ENCODE measurements at regions not wholly inside any gene's neighbourhood (a gene's known extent, or its start where the extent isn't known, plus 50 kb on each side); places are given as distances from the start of the nearest gene placed in this dataset.

DNA sequence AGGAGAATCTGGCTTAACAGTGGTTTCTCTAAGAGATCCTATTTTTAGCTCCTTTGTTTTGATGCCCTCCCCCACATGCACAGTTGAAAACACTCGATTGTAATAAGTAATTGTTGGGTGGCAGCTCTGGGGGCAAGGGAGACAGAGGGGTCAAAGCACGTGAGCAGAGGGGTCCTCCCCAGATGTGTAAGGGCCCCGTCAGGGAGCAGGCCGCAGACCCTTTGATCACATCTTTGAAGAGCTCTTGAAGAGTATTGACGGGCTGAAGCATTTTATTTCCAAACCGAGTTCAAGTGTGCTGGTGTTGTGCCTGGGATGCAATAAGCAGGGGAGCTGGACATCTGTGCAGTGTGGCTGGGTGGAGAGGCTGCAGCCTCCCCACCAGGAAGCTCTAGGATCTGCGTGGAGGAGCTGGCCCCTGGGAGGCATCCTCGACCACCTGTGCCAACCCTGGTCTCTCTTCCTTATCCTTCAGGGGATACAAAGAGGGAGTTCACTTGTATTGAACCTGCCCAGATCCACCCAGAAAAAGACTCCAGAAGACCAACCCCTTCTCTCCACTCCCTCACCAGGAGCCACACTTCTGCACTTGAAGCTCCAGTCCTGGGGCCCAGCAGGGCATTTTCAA is 473.0 kb upstream of the MGMT start:
- Mint-ChIP-seq H3K4me1 (ENCODE audit: low read depth) (no peaks in the 10 kb centered on the region), H3K27ac (no peak overlapping the region), H3K27me3 (ENCODE audit: low read depth) (no peaks in the 10 kb centered on the region), H3K36me3 (ENCODE audit: low read depth) (no peaks in the 10 kb centered on the region), H3K4me3 (ENCODE audit: low read depth) (no peak overlapping the region), H3K9me3 (no peaks in the 10 kb centered on the region)
- DNase-seq (ENCODE audit: low spot score) = no peak
- intact Hi-C loops (cut with micrococcal nuclease) = no loop called here

DNA sequence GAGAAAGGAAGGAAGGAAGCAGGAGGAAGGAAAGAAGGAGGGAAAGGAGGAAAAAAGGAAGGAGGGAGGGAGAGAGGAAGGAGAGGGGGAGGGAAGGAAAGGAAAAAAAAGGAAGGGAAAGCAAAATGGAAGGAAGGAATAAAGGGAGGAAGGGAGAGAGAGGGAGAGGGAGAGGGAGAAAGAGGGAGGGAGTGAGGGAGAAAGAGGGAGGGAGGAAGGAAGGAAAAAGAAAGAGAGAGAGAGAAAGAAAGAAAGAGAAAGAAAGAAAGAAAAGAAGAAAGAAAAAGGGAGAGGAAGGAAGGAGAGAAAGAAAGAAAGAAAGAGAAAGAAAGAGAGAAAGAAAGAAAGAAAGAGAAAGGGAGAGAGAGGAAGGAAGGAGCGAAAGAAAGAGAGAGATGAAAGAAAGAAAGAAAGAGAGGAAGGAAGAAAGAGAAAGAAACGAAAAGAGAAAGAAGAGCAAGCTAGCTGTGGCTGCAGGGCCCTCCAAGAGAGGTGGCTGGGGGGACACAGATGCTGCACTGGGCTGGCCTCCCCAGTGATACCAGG is 472.4 kb upstream of the MGMT start:
- Mint-ChIP-seq H3K27ac (no peak overlapping the region), H3K4me3 (ENCODE audit: low read depth) (no peak overlapping the region), H3K4me1 (ENCODE audit: low read depth) (no peaks in the 10 kb centered on the region)

DNA sequence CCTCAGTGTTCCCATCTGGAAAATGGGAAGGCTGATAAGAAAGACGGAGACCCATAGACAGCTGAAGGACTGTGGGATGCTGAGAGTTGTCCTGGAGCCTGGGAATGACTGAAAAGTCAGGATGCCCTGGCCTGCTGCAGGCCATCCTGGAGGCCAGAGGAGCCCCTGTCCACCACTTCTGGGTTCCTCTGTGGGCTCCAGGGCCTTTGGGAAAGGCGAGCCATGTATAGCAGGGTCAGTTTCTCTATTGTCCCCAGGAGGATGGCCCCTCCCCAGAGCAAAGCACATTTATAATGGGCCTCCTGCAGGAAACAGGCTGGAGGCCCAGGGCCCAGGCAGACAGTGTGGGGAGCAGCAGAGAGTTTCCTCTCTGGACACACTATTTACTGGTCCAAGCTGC is 471.4 kb upstream of the MGMT start:
- Mint-ChIP-seq H3K4me3 (ENCODE audit: low read depth) (no peak overlapping the region), H3K36me3 (ENCODE audit: low read depth) (no peaks in the 10 kb centered on the region), H3K27me3 (ENCODE audit: low read depth) (no peaks in the 10 kb centered on the region)

More for the DNA sequence above, 472.4 kb upstream of the MGMT start:
- intact Hi-C loops (cut with micrococcal nuclease) = no loop called here
- DNase-seq (ENCODE audit: low spot score) = no peak
- Mint-ChIP-seq H3K36me3 (ENCODE audit: low read depth) (no peaks in the 10 kb centered on the region), H3K27me3 (ENCODE audit: low read depth) (no peaks in the 10 kb centered on the region), H3K9me3 (no peaks in the 10 kb centered on the region)

DNA sequence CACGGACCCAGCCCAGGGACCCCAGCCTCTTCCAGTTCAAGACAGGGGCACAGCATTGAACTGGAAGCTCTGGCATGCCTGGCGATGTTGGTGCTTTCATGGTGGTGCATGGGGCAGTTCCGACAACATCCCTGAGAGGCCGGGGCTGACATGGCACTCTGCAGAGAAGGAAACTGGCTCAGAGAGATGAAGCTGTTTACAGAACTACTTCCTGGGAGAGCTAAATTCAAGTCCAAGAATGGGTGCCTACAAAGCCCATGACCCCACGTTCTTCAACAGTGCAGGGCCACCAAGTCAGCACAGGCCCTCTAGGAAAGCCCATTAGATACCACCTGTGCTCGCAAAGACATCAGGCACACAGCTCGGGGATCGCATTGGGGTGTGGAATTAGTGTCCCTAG is 470.9 kb upstream of the MGMT start:
- Mint-ChIP-seq H3K9me3 (no peaks in the 10 kb centered on the region), H3K4me3 (ENCODE audit: low read depth) (no peak overlapping the region), H3K4me1 (ENCODE audit: low read depth) (no peaks in the 10 kb centered on the region), H3K36me3 (ENCODE audit: low read depth) (no peaks in the 10 kb centered on the region), H3K27me3 (ENCODE audit: low read depth) (no peaks in the 10 kb centered on the region), H3K27ac (no peak overlapping the region)
- intact Hi-C loops (cut with micrococcal nuclease) = no loop called here
- DNase-seq (ENCODE audit: low spot score) = no peak

More for the DNA sequence above, 471.4 kb upstream of the MGMT start:
- Mint-ChIP-seq H3K4me1 (ENCODE audit: low read depth) (no peaks in the 10 kb centered on the region), H3K9me3 (no peaks in the 10 kb centered on the region), H3K27ac (no peak overlapping the region)
- DNase-seq (ENCODE audit: low spot score) = no peak
- intact Hi-C loops (cut with micrococcal nuclease) = no loop called here

DNA sequence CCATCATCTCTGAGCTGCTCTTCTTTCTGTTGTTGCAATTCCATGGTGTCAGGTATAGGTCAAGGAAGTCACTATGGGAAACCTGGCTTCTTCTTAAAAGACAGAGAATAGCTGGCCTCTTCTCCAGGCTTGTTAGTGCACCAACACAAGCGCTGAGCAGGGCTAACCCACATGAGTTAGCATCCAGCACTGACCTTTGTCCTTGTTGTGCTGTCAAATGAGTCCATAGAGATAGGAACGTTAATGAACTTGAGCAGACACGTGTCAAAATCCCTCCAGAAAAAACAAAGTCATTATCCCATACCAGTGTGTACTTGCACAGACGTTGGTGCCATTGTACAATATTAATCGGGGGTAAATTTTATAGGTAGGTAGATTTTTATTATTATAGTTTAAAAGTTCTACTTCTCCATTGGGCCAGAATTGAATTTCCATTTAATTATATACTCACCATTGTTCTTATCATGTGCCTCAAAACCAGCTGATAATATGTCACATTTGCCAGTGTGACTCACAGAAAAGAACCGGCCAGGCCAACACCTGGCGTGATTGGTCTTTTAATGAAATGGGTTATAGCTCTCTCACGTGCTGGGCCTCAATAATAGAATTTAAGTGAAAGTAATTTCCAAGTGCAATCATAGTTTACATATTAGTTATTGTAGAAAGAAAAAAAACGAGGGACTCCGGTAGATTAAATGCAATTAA is 468.8 kb upstream of the MGMT start:
- Mint-ChIP-seq H3K27me3 (ENCODE audit: low read depth) (no peaks in the 10 kb centered on the region), H3K4me3 (ENCODE audit: low read depth) (no peak overlapping the region), H3K36me3 (ENCODE audit: low read depth) (no peaks in the 10 kb centered on the region), H3K4me1 (ENCODE audit: low read depth) (no peaks in the 10 kb centered on the region), H3K9me3 (no peaks in the 10 kb centered on the region), H3K27ac (no peak overlapping the region)
- intact Hi-C loops (cut with micrococcal nuclease) = no loop called here
- DNase-seq (ENCODE audit: low spot score) = no peak

DNA sequence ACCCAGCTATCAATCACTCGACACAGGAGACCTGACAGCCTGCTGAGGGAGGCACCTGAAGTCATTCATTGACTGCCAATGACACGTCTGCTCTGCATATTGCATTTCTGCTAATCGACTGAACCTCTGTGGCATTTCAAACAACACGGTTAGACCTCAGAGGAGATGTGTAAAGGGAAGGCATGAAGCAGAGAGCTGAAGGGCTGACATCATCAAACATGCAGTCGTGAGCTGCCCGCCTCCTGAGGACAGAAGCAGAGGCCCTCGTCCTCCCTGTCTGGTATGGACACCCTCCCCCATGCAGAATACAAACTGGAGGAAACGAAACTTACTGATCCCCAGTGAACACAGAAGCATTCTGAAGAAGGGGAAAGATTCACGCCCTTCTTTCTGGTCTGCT is 462.6 kb upstream of the MGMT start:
- DNase-seq (ENCODE audit: low spot score) = no peak
- Mint-ChIP-seq H3K9me3 (peaks cover 5% of the 10 kb centered on the region), H3K27ac (no peak overlapping the region), H3K27me3 (ENCODE audit: low read depth) (no peaks in the 10 kb centered on the region), H3K4me3 (ENCODE audit: low read depth) (no peak overlapping the region), H3K4me1 (ENCODE audit: low read depth) (no peaks in the 10 kb centered on the region), H3K36me3 (ENCODE audit: low read depth) (no peaks in the 10 kb centered on the region)
- intact Hi-C loops (cut with micrococcal nuclease) = no loop called here

DNA sequence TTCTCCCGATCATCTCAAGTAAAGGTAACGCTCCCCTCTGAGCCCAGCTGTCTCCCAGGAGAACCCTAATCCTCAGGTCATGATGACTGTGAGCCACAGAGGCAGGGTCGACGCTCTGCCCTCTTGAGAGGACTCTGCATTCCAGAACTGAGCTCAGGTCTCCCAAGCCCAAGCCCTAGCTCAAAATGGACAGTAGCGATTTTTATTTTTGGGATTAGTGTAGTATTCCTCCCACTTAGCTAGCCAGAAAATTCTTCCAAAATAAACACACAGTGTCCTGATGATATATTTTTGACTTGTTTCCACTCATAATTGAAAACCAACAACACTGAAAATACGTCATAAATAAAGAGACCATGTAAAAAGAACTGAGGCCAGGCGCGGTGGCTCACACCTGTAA is 462.0 kb upstream of the MGMT start:
- H3K36me3 Mint-ChIP-seq (ENCODE audit: low read depth) = no peaks in the 10 kb centered on the region

DNA sequence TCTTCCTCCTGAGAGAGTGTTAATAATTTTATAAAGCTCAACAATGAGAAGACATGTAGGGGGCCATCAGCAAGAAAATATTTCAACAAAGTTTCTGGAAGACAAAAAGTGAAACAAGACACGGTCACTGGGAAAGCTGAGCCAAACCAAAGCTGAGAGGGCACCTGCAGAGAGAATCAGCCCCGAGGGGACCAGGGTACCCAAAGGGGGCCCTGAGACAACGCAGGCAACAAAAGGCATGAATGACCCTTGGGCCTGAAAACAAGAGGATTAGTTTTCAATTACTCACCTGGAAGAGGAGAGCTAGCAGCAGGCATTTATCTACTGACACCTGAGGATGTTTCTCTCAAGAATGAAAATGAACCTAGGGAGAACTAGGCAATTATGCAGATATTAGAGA is 461.2 kb upstream of the MGMT start:
- Mint-ChIP-seq H3K4me1 (ENCODE audit: low read depth) (no peaks in the 10 kb centered on the region), H3K27ac (no peak overlapping the region), H3K27me3 (ENCODE audit: low read depth) (no peaks in the 10 kb centered on the region), H3K9me3 (peaks cover 6% of the 10 kb centered on the region), H3K36me3 (ENCODE audit: low read depth) (no peaks in the 10 kb centered on the region), H3K4me3 (ENCODE audit: low read depth) (no peak overlapping the region)
- intact Hi-C loops (cut with micrococcal nuclease) = no loop called here
- no peak for DNase-seq (ENCODE audit: low spot score)

More for the DNA sequence above, 462.0 kb upstream of the MGMT start:
- intact Hi-C loops (cut with micrococcal nuclease) = no loop called here
- H3K27ac Mint-ChIP-seq = no peak overlapping the region
- H3K4me1 Mint-ChIP-seq (ENCODE audit: low read depth) = no peaks in the 10 kb centered on the region
- H3K27me3 Mint-ChIP-seq (ENCODE audit: low read depth) = no peaks in the 10 kb centered on the region
- H3K9me3 Mint-ChIP-seq = peaks cover 6% of the 10 kb centered on the region
- no peak for DNase-seq (ENCODE audit: low spot score)
- H3K4me3 Mint-ChIP-seq (ENCODE audit: low read depth) = no peak overlapping the region

DNA sequence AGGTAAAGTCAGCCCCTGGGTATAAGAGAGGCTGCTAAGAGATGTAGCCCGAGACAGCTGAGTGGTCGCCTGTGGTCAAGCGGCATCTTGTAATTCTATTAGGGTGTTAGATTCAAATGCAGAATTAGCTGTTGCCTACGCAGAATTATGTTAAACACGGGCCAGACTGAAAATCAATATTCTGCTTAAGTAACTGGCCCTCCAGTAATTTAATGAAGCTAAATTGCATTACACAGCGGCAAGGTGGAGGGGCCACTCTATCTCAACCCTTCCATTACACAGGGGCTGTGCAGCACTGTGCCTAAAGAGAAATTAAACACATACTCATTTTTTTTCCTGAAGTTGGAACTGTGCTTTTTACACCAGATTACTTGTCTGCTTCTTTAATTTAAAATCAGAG is 448.5 kb upstream of the MGMT start:
- H3K27me3 Mint-ChIP-seq (ENCODE audit: low read depth) = peaks cover 3% of the 10 kb centered on the region
- H3K36me3 Mint-ChIP-seq (ENCODE audit: low read depth) = no peaks in the 10 kb centered on the region
- H3K27ac Mint-ChIP-seq = no peak overlapping the region
- intact Hi-C loops (cut with micrococcal nuclease) = no loop called here
- H3K4me3 Mint-ChIP-seq (ENCODE audit: low read depth) = no peak overlapping the region
- DNase-seq (ENCODE audit: low spot score) = no peak
- H3K9me3 Mint-ChIP-seq = no peaks in the 10 kb centered on the region
- no peaks in the 10 kb centered on the region for H3K4me1 Mint-ChIP-seq (ENCODE audit: low read depth)

DNA sequence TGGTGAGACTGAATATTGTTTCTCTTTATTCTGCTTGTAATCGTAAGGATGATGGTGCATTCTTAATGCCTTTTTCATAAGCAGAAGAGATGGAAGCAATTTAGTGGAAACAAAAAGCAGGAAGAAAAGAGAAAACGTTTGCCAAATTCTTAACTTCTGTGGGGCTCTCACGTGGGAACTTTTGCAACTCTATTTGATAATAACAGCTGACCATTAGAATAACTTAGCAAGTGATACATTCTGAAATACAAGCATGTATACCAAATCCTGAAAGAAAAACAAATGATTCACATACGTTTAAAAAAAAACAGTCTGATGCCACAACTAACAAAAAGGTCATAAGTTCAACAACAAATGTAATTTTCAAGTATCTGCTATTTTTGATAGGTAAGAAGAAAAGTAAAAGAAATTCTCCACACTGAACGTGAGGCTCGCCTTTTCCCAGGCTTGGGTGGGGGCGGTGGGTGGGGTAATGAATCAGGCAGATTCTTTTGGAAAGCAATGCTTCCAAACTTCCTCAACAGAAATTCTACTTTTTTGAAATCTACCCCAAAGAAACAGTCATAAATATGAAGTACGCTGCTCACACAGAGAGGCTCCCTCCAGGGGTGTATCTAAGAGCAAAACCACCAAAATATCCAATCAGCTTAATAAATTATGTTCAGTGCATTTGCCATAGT is 446.2 kb upstream of the MGMT start:
- intact Hi-C loops (cut with micrococcal nuclease) = no loop called here
- no peaks in the 10 kb centered on the region for H3K4me1 Mint-ChIP-seq (ENCODE audit: low read depth)
- no peak overlapping the region for H3K27ac Mint-ChIP-seq
- DNase-seq (ENCODE audit: low spot score) = no peak
- no peaks in the 10 kb centered on the region for H3K36me3 Mint-ChIP-seq (ENCODE audit: low read depth)
- no peaks in the 10 kb centered on the region for H3K9me3 Mint-ChIP-seq
- H3K27me3 Mint-ChIP-seq (ENCODE audit: low read depth) = peaks cover 3% of the 10 kb centered on the region
- H3K4me3 Mint-ChIP-seq (ENCODE audit: low read depth) = no peak overlapping the region

DNA sequence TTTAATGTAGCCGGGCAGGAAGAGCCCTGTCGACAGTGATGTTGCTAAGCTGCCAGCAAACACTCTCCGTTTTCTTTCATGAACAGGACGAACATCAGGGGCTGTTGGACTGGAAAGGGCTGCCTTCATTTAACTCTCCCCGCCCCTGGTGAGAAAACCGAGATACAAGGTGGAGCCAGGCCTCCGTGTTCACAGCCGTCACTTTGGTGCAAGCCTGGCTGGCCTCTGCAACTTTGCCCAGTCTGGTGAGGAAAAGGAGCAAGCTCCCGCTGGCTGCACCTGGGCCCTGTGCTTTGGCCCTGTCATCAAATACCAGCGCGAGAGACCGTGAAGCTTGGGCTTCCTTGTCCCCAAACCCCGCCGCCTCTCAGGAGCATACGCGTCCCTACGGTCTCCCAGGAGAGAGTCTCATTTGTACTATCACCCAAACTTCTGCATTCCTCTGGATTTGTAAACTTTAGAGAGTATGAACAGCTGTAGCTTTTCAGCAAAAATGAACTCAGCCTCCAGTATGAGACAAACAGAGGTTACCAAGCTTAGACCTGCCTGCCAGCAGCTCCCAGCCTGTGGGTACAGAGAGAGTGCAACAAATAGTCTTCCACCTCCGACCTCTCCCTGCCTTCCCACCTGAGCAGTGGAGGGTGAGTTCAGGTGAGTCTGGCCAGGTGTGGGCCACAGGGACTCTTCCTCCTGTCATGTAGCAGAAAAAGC is 445.3 kb upstream of the MGMT start:
- H3K9me3 Mint-ChIP-seq = no peaks in the 10 kb centered on the region
- intact Hi-C loops (cut with micrococcal nuclease) = no loop called here
- H3K27me3 Mint-ChIP-seq (ENCODE audit: low read depth) = peaks cover 3% of the 10 kb centered on the region
- H3K27ac Mint-ChIP-seq = no peak overlapping the region
- no peaks in the 10 kb centered on the region for H3K4me1 Mint-ChIP-seq (ENCODE audit: low read depth)
- H3K4me3 Mint-ChIP-seq (ENCODE audit: low read depth) = no peak overlapping the region
- DNase-seq (ENCODE audit: low spot score) = no peak
- no peaks in the 10 kb centered on the region for H3K36me3 Mint-ChIP-seq (ENCODE audit: low read depth)

DNA sequence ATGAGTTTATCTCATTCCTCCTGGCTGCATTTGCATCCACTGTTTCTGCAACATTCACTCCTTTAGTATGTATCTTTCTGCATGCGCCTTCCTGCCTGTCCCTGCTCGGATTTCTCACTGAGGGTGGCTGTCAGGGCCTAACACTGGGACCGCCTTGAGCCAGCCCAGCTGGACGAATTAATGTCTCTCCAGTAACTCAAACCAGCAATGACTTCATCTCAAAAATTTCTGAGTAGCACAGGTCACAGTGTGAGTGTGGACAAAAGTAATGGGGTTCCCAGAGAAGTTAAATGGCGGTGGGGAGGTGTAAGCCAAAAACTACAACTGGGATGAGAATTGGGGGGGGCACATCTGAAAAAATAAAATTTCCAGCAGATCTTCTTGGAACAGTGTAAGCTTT is 444.0 kb upstream of the MGMT start:
- H3K4me3 Mint-ChIP-seq (ENCODE audit: low read depth) = no peak overlapping the region

DNA sequence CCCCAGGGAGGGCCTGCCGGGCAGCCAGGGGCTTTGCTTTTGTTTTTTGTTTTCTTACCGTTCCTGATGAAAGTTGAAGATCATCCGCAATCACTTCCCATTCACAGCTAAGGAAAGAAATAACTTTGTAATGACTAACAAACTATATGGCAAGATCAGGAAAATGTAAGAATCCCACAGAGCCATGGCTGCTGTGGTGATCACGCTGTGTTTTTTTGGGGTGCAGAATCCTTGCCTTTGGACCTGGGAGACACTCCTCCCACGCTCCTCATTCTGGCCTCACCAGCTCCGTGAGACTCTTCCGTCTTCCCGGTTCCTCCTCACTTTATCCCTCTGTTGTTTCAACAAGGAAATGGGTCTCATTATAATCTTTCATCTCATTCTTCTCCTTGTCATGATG is 443.0 kb upstream of the MGMT start:
- H3K27ac Mint-ChIP-seq = no peak overlapping the region
- no peaks in the 10 kb centered on the region for H3K36me3 Mint-ChIP-seq (ENCODE audit: low read depth)
- H3K4me1 Mint-ChIP-seq (ENCODE audit: low read depth) = no peaks in the 10 kb centered on the region
- no peak for DNase-seq (ENCODE audit: low spot score)
- H3K4me3 Mint-ChIP-seq (ENCODE audit: low read depth) = no peak overlapping the region
- intact Hi-C loops (cut with micrococcal nuclease) = no loop called here
- H3K9me3 Mint-ChIP-seq = no peaks in the 10 kb centered on the region
- H3K27me3 Mint-ChIP-seq (ENCODE audit: low read depth) = peaks cover 3% of the 10 kb centered on the region

More for the DNA sequence above, 444.0 kb upstream of the MGMT start:
- Mint-ChIP-seq H3K27ac (no peak overlapping the region), H3K27me3 (ENCODE audit: low read depth) (peaks cover 3% of the 10 kb centered on the region), H3K36me3 (ENCODE audit: low read depth) (no peaks in the 10 kb centered on the region), H3K4me1 (ENCODE audit: low read depth) (no peaks in the 10 kb centered on the region), H3K9me3 (no peaks in the 10 kb centered on the region)
- no peak for DNase-seq (ENCODE audit: low spot score)
- intact Hi-C loops (cut with micrococcal nuclease) = no loop called here

All from activated T-helper 2 cell treated with anti-CD3 and anti-CD28 coated beads, Interferon-gamma antibody, Interleukin-2, Interleukin-4, amounts not matched to agents 10 μg/mL and 5 μg/mL and 100 μg/mL, durations not matched to agents 14 hours and 24 hours and 36 hours (primary cell).